ENCODE measurements at regions not wholly inside any gene's neighbourhood (a gene's known extent, or its start where the extent isn't known, plus 50 kb on each side); places are given as distances from the start of the nearest gene placed in this dataset.

- TF ChIP-seq POLR2A (IDR thresholded peaks at IDR 0.05; ENCODE audit: low read depth, low read length), result no peak
- DNase-seq (ENCODE audit: insufficient read length, low spot score), result no peak
- FAIRE-seq, result no peak
Observed at GRCh38 chr10:111789821-111790220, 393.7 kb downstream of the GPAM start.

GRCh38 chr10:111801841-111802240 lies 381.7 kb downstream of the GPAM start:
- DNase-seq (ENCODE audit: insufficient read length, low spot score), result no peak
- FAIRE-seq, result no peak
- TF ChIP-seq POLR2A (IDR thresholded peaks at IDR 0.05; ENCODE audit: low read depth, low read length), result no peak

- DNase-seq (ENCODE audit: insufficient read length, low spot score), result no peak
- no peak for FAIRE-seq
- TF ChIP-seq POLR2A (IDR thresholded peaks at IDR 0.05; ENCODE audit: low read depth, low read length), result no peak
Observed at GRCh38 chr10:111804781-111805180, 378.8 kb downstream of the GPAM start.

- DNase-seq (ENCODE audit: insufficient read length, low spot score) (no peak), FAIRE-seq (no peak)
- TF ChIP-seq POLR2A (IDR thresholded peaks at IDR 0.05; ENCODE audit: low read depth, low read length), result no peak
Observed at GRCh38 chr10:111811517-111811916, 372.0 kb downstream of the GPAM start.

GRCh38 chr10:111820471-111820870 lies 363.1 kb downstream of the GPAM start:
- DNase-seq (ENCODE audit: insufficient read length, low spot score) (no peak), FAIRE-seq (no peak)
- TF ChIP-seq POLR2A (IDR thresholded peaks at IDR 0.05; ENCODE audit: low read depth, low read length), result no peak

GRCh38 chr10:111821871-111822270 lies 361.7 kb downstream of the GPAM start:
- DNase-seq (ENCODE audit: insufficient read length, low spot score) (no peak), FAIRE-seq (no peak)
- TF ChIP-seq POLR2A (IDR thresholded peaks at IDR 0.05; ENCODE audit: low read depth, low read length), result no peak

- TF ChIP-seq POLR2A (IDR thresholded peaks at IDR 0.05; ENCODE audit: low read depth, low read length), result no peak
- DNase-seq (ENCODE audit: insufficient read length, low spot score) (no peak), FAIRE-seq (no peak)
Observed at GRCh38 chr10:111822661-111823060, 360.9 kb downstream of the GPAM start.

- TF ChIP-seq POLR2A (IDR thresholded peaks at IDR 0.05; ENCODE audit: low read depth, low read length), result no peak
- DNase-seq (ENCODE audit: insufficient read length, low spot score), result no peak
- no peak for FAIRE-seq
Observed at GRCh38 chr10:111824128-111824527, 359.4 kb downstream of the GPAM start.

- DNase-seq (ENCODE audit: insufficient read length, low spot score) (no peak), FAIRE-seq (no peak)
- TF ChIP-seq POLR2A (IDR thresholded peaks at IDR 0.05; ENCODE audit: low read depth, low read length), result no peak
Observed at GRCh38 chr10:111830359-111830758, 353.2 kb downstream of the GPAM start.

- DNase-seq (ENCODE audit: insufficient read length, low spot score) (no peak), FAIRE-seq (no peak)
- no peak for TF ChIP-seq POLR2A (IDR thresholded peaks at IDR 0.05; ENCODE audit: low read depth, low read length)
Observed at GRCh38 chr10:111831058-111831457, 352.5 kb downstream of the GPAM start.

- DNase-seq (ENCODE audit: insufficient read length, low spot score) (no peak), FAIRE-seq (no peak)
- TF ChIP-seq POLR2A (IDR thresholded peaks at IDR 0.05; ENCODE audit: low read depth, low read length), result no peak
Observed at GRCh38 chr10:111833251-111833650, 350.3 kb downstream of the GPAM start.

GRCh38 chr10:111835574-111835973 lies 348.0 kb downstream of the GPAM start:
- no peak for TF ChIP-seq POLR2A (IDR thresholded peaks at IDR 0.05; ENCODE audit: low read depth, low read length)
- DNase-seq (ENCODE audit: insufficient read length, low spot score) (no peak), FAIRE-seq (no peak)

GRCh38 chr10:111836064-111836463 lies 347.5 kb downstream of the GPAM start:
- FAIRE-seq, result no peak
- no peak for DNase-seq (ENCODE audit: insufficient read length, low spot score)
- TF ChIP-seq POLR2A (IDR thresholded peaks at IDR 0.05; ENCODE audit: low read depth, low read length), result no peak

GRCh38 chr10:111836571-111836970 lies 347.0 kb downstream of the GPAM start:
- FAIRE-seq (no peak), DNase-seq (ENCODE audit: insufficient read length, low spot score) (no peak)
- no peak for TF ChIP-seq POLR2A (IDR thresholded peaks at IDR 0.05; ENCODE audit: low read depth, low read length)

GRCh38 chr10:111837086-111837485 lies 346.5 kb downstream of the GPAM start:
- no peak for TF ChIP-seq POLR2A (IDR thresholded peaks at IDR 0.05; ENCODE audit: low read depth, low read length)
- no peak for DNase-seq (ENCODE audit: insufficient read length, low spot score)
- FAIRE-seq, result no peak

- FAIRE-seq (no peak), DNase-seq (ENCODE audit: insufficient read length, low spot score) (no peak)
- TF ChIP-seq POLR2A (IDR thresholded peaks at IDR 0.05; ENCODE audit: low read depth, low read length), result no peak
Observed at GRCh38 chr10:111837985-111838384, 345.6 kb downstream of the GPAM start.

Data from H54 (cell line).